HG02970 (cell line): ENCODE measurements at regions not wholly inside any gene's neighbourhood (a gene's known extent, or its start where the extent isn't known, plus 50 kb on each side); places are given as distances from the start of the nearest gene placed in this dataset.
"Not testable (repeated sequence)": the region's sequence is repeated elsewhere in the genome, so short reads cannot be mapped to it uniquely, and the experiment has no call there.

Source experiments
- ATAC-seq: cut with Tn5 transposase; IDR thresholded peaks from one replicate; pipeline ENCODE4 v1.9.1; 2021; ENCODE audit warnings: mild to moderate bottlenecking, moderate library complexity, moderate number of reproducible peaks; ENCODE audit not compliant: unreplicated experiment, low FRiP score

GRCh38 chr10:6986927-6987326, 406.9 kb upstream of the PRKCQ start:
- ATAC-seq: no peak

- ATAC-seq: no peak
Observed at GRCh38 chr10:6985644-6986043, 405.6 kb upstream of the PRKCQ start.

GRCh38 chr10:6984971-6985370, 404.9 kb upstream of the PRKCQ start:
- ATAC-seq: no peak

GRCh38 chr10:6984016-6984415, 403.9 kb upstream of the PRKCQ start:
- ATAC-seq: not testable (repeated sequence)

GRCh38 chr10:6980353-6980752, 400.3 kb upstream of the PRKCQ start:
- no peak for ATAC-seq

GRCh38 chr10:6979371-6979770, 399.3 kb upstream of the PRKCQ start:
- no peak for ATAC-seq

- no peak for ATAC-seq
Observed at GRCh38 chr10:6978187-6978627, 398.1 kb upstream of the PRKCQ start.

- ATAC-seq: no peak
Observed at GRCh38 chr10:6977398-6978186, 397.5 kb upstream of the PRKCQ start.

GRCh38 chr10:6973899-6974298, 393.8 kb upstream of the PRKCQ start:
- no peak for ATAC-seq

GRCh38 chr10:6972226-6972625, 392.1 kb upstream of the PRKCQ start:
- no peak for ATAC-seq

- no peak for ATAC-seq
Observed at GRCh38 chr10:6969659-6970058, 389.6 kb upstream of the PRKCQ start.

GRCh38 chr10:6964543-6964942, 384.5 kb upstream of the PRKCQ start:
- ATAC-seq: no peak

GRCh38 chr10:6962576-6962975, 382.5 kb upstream of the PRKCQ start:
- ATAC-seq: no peak

GRCh38 chr10:6958711-6959110, 378.6 kb upstream of the PRKCQ start:
- ATAC-seq: no peak

- ATAC-seq: no peak
Observed at GRCh38 chr10:6958254-6958653, 378.2 kb upstream of the PRKCQ start.

GRCh38 chr10:6957851-6958250, 377.8 kb upstream of the PRKCQ start:
- ATAC-seq: no peak

- no peak for ATAC-seq
Observed at GRCh38 chr10:6956562-6956961, 376.5 kb upstream of the PRKCQ start.

- ATAC-seq: no peak
Observed at GRCh38 chr10:6953271-6953801, 373.3 kb upstream of the PRKCQ start.

- no peak for ATAC-seq
Observed at GRCh38 chr10:6951732-6952131, 371.7 kb upstream of the PRKCQ start.

GRCh38 chr10:6950133-6950532, 370.1 kb upstream of the PRKCQ start:
- ATAC-seq: no peak

- ATAC-seq: no peak
Observed at GRCh38 chr10:6944436-6944835, 364.4 kb upstream of the PRKCQ start.

GRCh38 chr10:6938384-6938783, 358.3 kb upstream of the PRKCQ start:
- ATAC-seq: no peak
